ENCODE measurements at regions not wholly inside any gene's neighbourhood (a gene's known extent, or its start where the extent isn't known, plus 50 kb on each side); places are given as distances from the start of the nearest gene placed in this dataset.

GRCh38 chr9:30732060-30732459 lies 1652.4 kb upstream of the ACO1 start:
- intact Hi-C loops (cut with DNase I; ENCODE audit: low total_unique reads) = no loop called here

GRCh38 chr9:30744871-30745270 lies 1639.6 kb upstream of the ACO1 start:
- intact Hi-C loops (cut with DNase I; ENCODE audit: low total_unique reads) = no loop called here
- DNase-seq (ENCODE audit: low spot score in 2 of 2) = no peak
- no peak overlapping the region for H3K4me3 ChIP-seq (ENCODE audit: low read depth, poor library complexity, severe bottlenecking)
- TF ChIP-seq POLR2A (IDR thresholded peaks at IDR 0.05) = no peak
- TF ChIP-seq CTCF (IDR thresholded peaks at IDR 0.05) = no peak
- 67 to 68% methylated on average over 2 of the region's 2 CpGs for WGBS, 2 donors

More at GRCh38 chr9:30732060-30732459, 1652.4 kb upstream of the ACO1 start:
- no peak overlapping the region for H3K4me3 ChIP-seq (ENCODE audit: low read depth, poor library complexity, severe bottlenecking)
- TF ChIP-seq CTCF (IDR thresholded peaks at IDR 0.05) (no peak), POLR2A (IDR thresholded peaks at IDR 0.05) (no peak)
- WGBS, 2 donors = 66 to 89% methylated on average over 5 of the region's 5 CpGs
- DNase-seq (ENCODE audit: low spot score in 2 of 2) = no peak

GRCh38 chr9:30746589-30746988 lies 1637.9 kb upstream of the ACO1 start:
- intact Hi-C loops (cut with DNase I; ENCODE audit: low total_unique reads) = no loop called here
- no peak overlapping the region for H3K4me3 ChIP-seq (ENCODE audit: low read depth, poor library complexity, severe bottlenecking)
- TF ChIP-seq POLR2A (IDR thresholded peaks at IDR 0.05) (no peak), CTCF (IDR thresholded peaks at IDR 0.05) (no peak)
- DNase-seq (ENCODE audit: low spot score in 2 of 2) = no peak

GRCh38 chr9:30757723-30758122 lies 1626.7 kb upstream of the ACO1 start:
- no peak overlapping the region for H3K4me3 ChIP-seq (ENCODE audit: low read depth, poor library complexity, severe bottlenecking)
- whole genome bisulfite sequencing, 2 donors = 81 to 91% methylated on average over 8 of the region's 8 CpGs
- intact Hi-C loops (cut with DNase I; ENCODE audit: low total_unique reads) = no loop called here
- DNase-seq (ENCODE audit: low spot score in 2 of 2) = no peak
- TF ChIP-seq POLR2A (IDR thresholded peaks at IDR 0.05) = no peak
- TF ChIP-seq CTCF (IDR thresholded peaks at IDR 0.05) = no peak

GRCh38 chr9:30758726-30759446 lies 1625.6 kb upstream of the ACO1 start:
- TF ChIP-seq CTCF (IDR thresholded peaks at IDR 0.05) = no peak
- TF ChIP-seq POLR2A (IDR thresholded peaks at IDR 0.05) = no peak
- 88 to 90% methylated on average over 24 of the region's 24 CpGs for WGBS, 2 donors

GRCh38 chr9:30765318-30765717 lies 1619.1 kb upstream of the ACO1 start:
- 94 to 96% methylated on average over 2 of the region's 2 CpGs for WGBS, 2 donors
- no peak for TF ChIP-seq CTCF (IDR thresholded peaks at IDR 0.05)
- no peak for TF ChIP-seq POLR2A (IDR thresholded peaks at IDR 0.05)
- intact Hi-C loops (cut with DNase I; ENCODE audit: low total_unique reads) = no loop called here
- no peak overlapping the region for H3K4me3 ChIP-seq (ENCODE audit: low read depth, poor library complexity, severe bottlenecking)
- DNase-seq (ENCODE audit: low spot score in 2 of 2) = no peak

More at GRCh38 chr9:30758726-30759446, 1625.6 kb upstream of the ACO1 start:
- intact Hi-C loops (cut with DNase I; ENCODE audit: low total_unique reads) = no loop called here
- no peak overlapping the region for H3K4me3 ChIP-seq (ENCODE audit: low read depth, poor library complexity, severe bottlenecking)
- no peak for DNase-seq (ENCODE audit: low spot score in 2 of 2)

Data from lower leg skin (tissue), 4 donors.